Neutrophil (primary cell): ENCODE measurements at regions not wholly inside any gene's neighbourhood (a gene's known extent, or its start where the extent isn't known, plus 50 kb on each side); places are given as distances from the start of the nearest gene placed in this dataset.

Source experiments
- H3K27ac ChIP-seq: fragments of 200-600 bp; sonication (generic); 2 replicates; pipeline ENCODE4 v1.5.1; 2016; ENCODE audit warnings: mild to moderate bottlenecking, moderate library complexity
- H3K27me3 ChIP-seq: fragments of 200-600 bp; sonication (generic); 2 replicates; pipeline ENCODE4 v1.6.0; 2016; ENCODE audit warnings: mild to moderate bottlenecking
- H3K36me3 ChIP-seq: fragments of 200-600 bp; sonication (generic); 2 replicates; pipeline ENCODE4 v1.5.1; 2017
- H3K4me1 ChIP-seq, 2 experiments: fragments of 200-600 bp in 1 of 2; sonication (generic) in 1 of 2; 1 replicate in 1 of 2; 2 replicates in 1 of 2; pipeline versions ENCODE4 v1.5.1 to v1.6.1; 2013 to 2016; ENCODE audit warnings: low read depth in 1 of 2, low read length in 1 of 2, mild to moderate bottlenecking in 1 of 2, moderate library complexity in 1 of 2; ENCODE audit not compliant: control insufficient read depth in 1 of 2, insufficient read depth in 1 of 2
- H3K4me3 ChIP-seq, 2 experiments: fragments of 200-600 bp in 1 of 2; sonication (generic) in 1 of 2; 1 replicate in 1 of 2; 2 replicates in 1 of 2; pipeline ENCODE4 v1.5.1; 2013 to 2016; ENCODE audit warnings: low read depth in 1 of 2, low read length in 1 of 2, mild to moderate bottlenecking in 1 of 2, moderate library complexity in 1 of 2
- H3K9me3 ChIP-seq: fragments of 200-600 bp; sonication (generic); 2 replicates; pipeline ENCODE4 v1.5.1; 2016
- CTCF ChIP-seq: fragments of 200-600 bp; sonication (generic); IDR thresholded peaks from 2 replicates; pipeline ENCODE4 v1.5.1; 2016; ENCODE audit warnings: antibody characterized with exemption

- H3K4me3 ChIP-seq, result no peak overlapping the region
- no peak for TF ChIP-seq CTCF
- no peaks in the 10 kb centered on the region for H3K9me3 ChIP-seq
- H3K27me3 ChIP-seq, result no peaks in the 10 kb centered on the region
- H3K27ac ChIP-seq, result no peak overlapping the region
- no peaks in the 10 kb centered on the region for H3K36me3 ChIP-seq
- H3K4me1 ChIP-seq, result no peaks in the 10 kb centered on the region
Measured at GRCh38 chr3:117297065-117297464, 587.5 kb downstream of the TUSC7 start.

GRCh38 chr3:117297541-117297940 lies 588.0 kb downstream of the TUSC7 start:
- no peaks in the 10 kb centered on the region for H3K9me3 ChIP-seq
- H3K4me3 ChIP-seq, result no peak overlapping the region
- H3K4me1 ChIP-seq, result no peaks in the 10 kb centered on the region
- no peak for TF ChIP-seq CTCF
- no peaks in the 10 kb centered on the region for H3K36me3 ChIP-seq
- no peak overlapping the region for H3K27ac ChIP-seq
- no peaks in the 10 kb centered on the region for H3K27me3 ChIP-seq

- H3K27me3 ChIP-seq, result no peaks in the 10 kb centered on the region
- H3K36me3 ChIP-seq, result no peaks in the 10 kb centered on the region
- no peaks in the 10 kb centered on the region for H3K9me3 ChIP-seq
- no peak for TF ChIP-seq CTCF
- no peak overlapping the region for H3K4me3 ChIP-seq
- no peak overlapping the region for H3K27ac ChIP-seq
- H3K4me1 ChIP-seq, result no peaks in the 10 kb centered on the region
Measured at GRCh38 chr3:117298273-117298672, 588.7 kb downstream of the TUSC7 start.

- Histone ChIP-seq H3K9me3 (no peaks in the 10 kb centered on the region), H3K4me1 (no peaks in the 10 kb centered on the region), H3K27me3 (no peaks in the 10 kb centered on the region), H3K36me3 (no peaks in the 10 kb centered on the region), H3K4me3 (no peak overlapping the region), H3K27ac (no peak overlapping the region)
- TF ChIP-seq CTCF, result no peak
Measured at GRCh38 chr3:117302428-117302827, 592.8 kb downstream of the TUSC7 start.

- H3K27ac ChIP-seq, result no peak overlapping the region
- H3K27me3 ChIP-seq, result no peaks in the 10 kb centered on the region
- no peaks in the 10 kb centered on the region for H3K9me3 ChIP-seq
- H3K4me3 ChIP-seq, result no peak overlapping the region
- no peaks in the 10 kb centered on the region for H3K36me3 ChIP-seq
- no peak for TF ChIP-seq CTCF
- H3K4me1 ChIP-seq, result no peaks in the 10 kb centered on the region
Measured at GRCh38 chr3:117303443-117303842, 593.9 kb downstream of the TUSC7 start.

GRCh38 chr3:117304681-117305080 lies 595.1 kb downstream of the TUSC7 start:
- no peak overlapping the region for H3K4me3 ChIP-seq
- no peaks in the 10 kb centered on the region for H3K27me3 ChIP-seq
- H3K4me1 ChIP-seq, result no peaks in the 10 kb centered on the region
- no peak overlapping the region for H3K27ac ChIP-seq
- no peaks in the 10 kb centered on the region for H3K9me3 ChIP-seq
- no peak for TF ChIP-seq CTCF
- H3K36me3 ChIP-seq, result no peaks in the 10 kb centered on the region
